SHP77 treated with DMSO at 0.1 percent for 48 hours (cell line): ENCODE measurements at regions not wholly inside any gene's neighbourhood (a gene's known extent, or its start where the extent isn't known, plus 50 kb on each side); places are given as distances from the start of the nearest gene placed in this dataset.

Experiments used
- DNase-seq: peaks from one replicate; lab custom pipeline; 2025; lab: John Stamatoyannopoulos, UW

DNA sequence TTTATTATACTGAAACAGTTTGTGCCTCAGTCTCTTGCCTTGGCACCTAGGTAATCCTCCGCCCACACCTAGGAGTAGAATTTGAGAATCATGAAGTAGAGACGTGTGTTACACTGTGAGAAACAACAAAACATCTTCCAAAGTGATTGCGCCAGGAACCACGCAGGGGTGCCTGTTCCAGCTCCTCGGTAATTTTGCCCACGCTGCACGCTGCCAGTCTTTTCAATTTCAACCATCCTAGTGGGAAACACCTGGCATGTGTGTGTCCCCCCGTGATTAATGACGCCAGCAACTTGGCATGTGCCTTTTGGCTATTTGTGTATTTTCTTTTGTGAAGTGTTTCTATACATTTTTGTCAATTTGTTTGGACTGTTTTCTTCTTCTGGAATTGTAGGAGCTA lies 919.1 kb downstream of the BRD1 start:
- no peak for DNase-seq

DNA sequence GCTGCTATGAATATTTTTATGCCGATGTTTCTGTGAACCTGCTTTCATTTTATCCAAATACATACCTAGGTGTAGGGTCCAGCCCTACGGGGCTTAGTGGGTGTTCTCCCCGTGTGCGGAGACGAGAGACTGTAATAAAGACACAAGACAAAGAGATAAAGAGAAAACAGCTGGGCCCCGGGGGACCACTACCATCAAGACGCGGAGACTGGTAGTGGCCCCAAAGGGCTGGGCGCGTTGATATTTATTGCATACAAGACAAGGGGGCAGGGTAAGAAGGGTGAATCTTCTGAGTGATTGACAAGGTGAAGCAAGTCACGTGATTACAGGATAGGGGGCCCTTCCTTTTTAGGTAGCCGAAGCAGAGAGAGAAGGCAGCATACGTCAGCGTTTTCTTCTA lies 920.1 kb downstream of the BRD1 start:
- DNase-seq: no peak

DNA sequence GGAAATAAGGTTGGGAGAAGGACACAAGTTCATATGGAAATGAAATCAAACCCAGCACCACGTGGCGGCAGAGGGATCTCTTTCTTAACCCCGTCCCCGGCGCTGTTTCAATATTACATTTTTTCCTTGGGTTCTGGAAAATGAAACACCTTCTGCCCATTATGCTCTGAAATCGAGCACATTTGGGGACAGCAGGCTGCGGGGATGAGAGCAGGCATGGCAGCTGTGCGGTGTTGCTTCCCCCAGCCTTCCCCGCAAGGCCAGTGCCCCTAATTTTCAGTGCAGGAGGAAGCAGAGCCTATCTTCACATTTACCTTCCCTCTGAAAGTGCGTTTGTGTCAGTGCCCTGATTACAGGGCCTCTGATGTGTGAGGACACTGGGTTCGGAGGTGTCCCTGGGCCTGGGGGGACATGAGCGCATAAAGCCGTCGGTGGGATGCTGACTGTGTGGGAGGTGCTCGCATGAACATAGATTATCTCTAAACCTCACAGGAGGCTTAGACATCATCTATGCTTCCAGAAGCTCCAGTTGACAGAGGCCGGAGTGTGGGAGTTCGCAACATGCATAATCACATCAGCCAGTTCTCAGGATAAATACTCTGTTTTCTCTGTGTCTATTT lies 921.3 kb downstream of the BRD1 start:
- DNase-seq: no peak

DNA sequence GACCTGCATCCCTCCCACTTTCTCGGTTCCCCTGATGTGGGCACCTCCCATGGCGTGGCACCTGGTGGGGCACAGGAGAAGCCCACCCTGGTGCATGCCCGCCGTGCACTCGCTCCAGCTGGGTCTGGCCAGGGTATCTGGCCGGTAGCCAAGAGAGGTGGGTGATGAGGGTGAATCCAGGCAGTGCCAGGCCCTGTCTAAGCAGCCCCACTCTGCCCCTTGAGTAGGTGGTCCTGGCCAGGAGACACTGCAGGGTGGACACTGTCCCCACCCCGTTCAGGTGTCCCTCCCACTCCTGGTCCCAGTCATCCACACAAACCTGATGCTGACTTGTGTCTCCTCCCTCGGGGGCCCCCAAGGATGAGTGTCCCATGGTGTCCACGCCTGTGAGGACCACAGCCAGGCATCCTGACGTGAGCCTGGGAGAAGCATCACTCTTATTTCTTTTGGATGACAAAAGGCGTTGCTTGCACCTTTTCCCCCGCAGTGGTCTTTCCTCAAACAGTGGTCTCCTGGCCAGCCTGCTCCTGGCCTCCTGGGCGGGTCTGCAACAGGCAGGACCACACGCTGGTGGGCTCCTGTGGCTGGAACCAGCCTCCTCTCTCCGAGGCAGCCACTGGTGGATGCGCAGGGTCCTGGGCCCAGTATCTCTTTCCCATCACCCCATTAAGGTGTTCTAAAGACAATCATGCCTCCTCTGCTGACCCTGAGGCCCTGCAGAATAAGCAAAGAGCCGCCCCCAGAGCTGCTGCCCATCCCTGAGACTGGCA lies 922.3 kb downstream of the BRD1 start:
- DNase-seq: no peak

DNA sequence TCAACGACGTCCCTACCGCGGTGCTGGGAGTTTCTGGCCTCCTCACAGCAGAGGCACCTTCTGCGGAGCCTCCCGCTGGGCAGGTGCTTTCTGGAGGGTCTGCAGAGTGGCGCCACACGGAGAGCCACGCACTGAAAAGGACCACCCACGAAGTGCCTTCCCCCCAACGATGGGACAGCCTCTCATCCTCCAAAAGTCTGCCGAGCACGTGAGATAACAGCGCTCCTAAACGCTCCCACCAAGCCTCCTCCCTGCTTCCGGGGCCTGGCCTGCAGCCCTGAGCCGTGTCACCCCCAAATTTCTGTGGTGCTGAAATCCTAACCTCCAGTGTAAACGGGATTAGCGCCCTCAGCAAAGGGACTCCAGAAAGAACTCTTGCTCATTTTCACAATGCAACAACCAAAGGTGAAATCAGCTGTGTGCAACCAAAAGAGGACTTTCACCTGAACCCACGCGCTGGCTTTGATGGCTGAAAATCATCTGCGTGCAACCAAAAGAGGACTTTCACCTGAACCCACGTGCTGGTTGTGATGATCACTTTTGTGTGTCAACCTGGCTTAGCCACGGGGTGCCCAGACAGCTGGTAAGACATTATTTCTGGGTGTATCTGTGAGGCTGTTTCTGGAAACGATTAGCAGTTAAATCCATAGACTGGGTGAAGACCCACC lies 924.6 kb downstream of the BRD1 start:
- no peak for DNase-seq

DNA sequence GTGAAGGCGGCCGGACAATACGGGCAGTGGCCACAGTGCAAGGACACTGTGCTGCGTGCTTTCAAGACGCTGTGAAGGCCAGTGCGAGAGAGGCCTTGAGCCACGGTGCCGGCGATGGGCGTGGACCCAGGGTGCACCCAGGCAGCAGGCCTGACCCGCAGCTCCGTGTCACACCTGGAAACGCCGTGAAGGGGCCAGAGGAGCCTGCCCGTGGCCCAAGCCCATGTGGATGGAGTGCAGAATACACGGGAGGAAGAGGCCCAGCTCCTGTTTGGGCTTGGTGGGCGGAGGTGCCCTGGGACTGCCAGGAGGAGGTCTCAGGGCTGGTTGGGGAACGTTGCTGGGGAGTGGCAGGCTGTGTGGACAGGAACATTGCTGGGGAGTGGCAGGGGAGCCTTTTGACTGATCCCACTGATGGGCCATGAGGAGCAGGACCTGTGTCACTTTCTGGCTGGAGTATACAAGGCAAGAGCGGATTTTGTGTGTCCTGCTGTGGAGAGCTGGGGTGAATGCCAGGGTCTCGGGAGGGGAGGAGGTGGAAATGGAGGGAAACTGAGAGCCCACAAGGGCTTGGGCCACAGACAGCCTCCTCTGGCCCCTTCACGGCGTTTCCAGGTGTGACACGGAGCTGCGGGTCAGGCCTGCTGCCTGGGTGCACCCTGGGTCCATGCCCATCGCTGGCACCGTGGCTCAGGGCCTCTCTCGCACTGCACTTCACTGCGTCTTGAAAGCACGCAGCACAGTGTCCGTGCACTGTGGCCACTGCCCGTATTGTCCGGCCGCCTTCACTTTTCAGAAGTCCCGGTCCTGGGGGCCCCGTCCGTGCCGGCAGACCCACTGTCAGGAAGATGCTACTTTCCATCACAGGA lies 925.4 kb downstream of the BRD1 start:
- DNase-seq: no peak

DNA sequence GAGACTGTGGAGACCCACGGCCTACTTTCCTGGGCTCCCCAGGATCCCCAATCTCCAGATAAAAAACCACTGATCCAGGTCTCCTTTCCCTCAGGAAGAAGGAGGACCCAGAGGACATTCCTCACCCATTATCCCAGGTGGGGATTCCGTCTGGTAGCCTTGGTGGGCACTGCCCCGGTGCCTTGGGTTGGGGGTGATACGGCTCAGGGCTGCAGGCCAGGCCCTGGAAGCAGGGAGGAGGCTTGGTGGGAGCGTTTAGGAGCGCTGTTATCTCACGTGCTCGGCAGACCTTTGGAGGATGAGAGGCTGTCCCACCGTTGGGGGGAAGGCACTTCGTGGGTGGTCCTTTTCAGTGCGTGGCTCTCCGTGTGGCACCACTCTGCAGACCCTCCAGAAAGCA lies 926.3 kb downstream of the BRD1 start:
- DNase-seq: no peak

DNA sequence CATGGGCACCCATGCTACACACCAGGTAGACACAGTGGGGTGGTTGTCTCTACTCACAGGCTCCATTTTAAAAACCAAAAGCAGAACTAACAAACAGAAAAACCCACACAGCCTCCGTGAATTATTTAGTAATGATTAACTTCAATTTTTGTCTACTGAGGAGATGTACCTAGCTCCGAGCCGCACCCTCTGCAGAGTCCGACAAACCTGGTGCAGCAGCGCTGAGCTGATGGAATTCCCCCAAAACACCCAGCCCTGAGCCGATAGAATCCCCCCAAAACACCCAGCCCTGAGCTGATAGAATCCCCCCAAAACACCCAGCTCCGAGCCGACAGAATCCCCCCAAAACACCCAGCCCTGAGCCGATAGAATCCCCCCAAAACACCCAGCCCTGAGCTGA lies 927.0 kb downstream of the BRD1 start:
- no peak for DNase-seq

DNA sequence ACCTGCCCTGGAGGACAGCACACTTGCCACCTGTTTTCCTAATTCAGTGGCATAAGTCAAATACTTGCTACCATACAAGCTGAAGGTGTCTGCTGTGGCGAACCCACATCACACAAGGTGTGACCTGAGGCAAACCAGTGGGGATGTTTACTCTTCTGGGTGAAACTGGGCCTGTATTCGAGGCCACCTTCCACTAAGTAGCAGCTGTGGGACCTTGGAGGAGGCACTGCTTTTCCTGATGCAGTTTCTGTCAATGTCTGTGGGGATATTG lies 927.4 kb downstream of the BRD1 start:
- no peak for DNase-seq

DNA sequence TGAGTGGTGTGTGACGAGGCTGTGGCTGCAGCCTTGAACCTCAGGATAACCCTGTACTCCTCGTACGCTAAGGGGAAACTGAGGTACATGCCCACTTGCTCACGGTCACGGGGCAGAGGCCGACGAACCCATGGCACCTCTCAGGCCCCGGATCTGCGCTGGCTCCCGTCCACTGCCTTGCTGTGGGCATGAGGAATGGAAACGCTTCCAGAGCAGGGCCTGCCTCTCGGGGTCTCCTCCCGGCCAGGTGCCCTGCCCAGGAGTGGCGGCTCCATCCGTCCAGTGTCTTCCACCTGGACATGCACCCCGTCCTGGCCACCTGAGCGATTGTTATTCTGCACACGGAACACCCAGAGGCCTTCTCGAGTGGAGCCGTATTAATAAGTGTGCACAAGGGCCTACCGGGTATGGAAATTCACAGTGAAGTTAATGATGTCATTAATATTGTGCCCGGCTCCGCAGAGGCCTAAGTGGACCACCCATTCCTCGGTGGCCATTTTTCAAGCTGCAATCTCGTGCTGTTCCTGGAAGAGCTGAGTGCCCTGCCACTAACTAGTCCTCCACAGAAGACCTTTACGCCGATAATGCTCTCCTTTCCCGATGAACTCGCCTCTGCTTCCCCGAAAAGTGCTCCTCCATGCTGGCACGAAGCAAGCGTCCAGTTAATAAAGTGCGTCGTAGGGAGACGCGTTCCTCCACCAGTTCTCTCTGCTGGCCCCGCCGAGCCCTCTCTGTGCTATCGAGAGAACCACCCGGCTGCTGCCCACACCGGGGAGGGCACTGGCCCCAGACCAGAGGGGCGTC lies 927.9 kb downstream of the BRD1 start:
- no peak for DNase-seq

DNA sequence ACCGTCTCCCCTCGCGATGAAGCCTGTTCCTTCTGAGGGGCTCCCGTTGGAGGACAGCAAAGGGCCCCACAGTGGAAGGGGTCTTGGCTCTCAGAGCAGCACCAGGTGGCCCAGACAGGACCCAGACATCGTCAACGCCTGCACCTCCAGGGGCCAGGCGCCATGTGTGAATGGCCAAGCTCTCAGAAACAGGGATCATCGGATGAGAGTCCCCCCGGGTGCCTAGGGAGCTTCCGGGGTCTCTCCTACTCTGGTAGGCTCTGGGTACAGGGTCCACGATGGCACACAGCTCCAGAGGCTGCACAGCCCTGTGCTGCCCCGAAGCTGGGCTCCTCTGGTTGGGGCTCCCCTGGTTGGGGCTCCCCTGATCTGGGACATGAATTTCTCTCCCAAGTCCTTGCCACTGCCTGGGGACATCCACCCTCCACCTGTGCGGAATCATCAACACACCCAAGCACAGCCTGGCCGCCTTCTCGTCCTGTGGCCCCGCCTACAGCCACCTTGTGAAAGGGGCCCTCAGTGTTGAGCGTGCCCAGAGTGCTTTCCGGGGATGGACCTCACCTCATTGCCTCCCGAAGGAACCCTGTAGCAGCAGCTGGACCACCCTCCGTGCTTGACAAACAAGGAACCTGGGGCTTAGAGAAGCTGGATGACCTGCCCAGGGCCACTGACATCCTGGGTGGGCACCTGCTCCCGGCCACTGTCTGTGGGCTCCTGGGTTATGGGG lies 929.0 kb downstream of the BRD1 start:
- no peak for DNase-seq

DNA sequence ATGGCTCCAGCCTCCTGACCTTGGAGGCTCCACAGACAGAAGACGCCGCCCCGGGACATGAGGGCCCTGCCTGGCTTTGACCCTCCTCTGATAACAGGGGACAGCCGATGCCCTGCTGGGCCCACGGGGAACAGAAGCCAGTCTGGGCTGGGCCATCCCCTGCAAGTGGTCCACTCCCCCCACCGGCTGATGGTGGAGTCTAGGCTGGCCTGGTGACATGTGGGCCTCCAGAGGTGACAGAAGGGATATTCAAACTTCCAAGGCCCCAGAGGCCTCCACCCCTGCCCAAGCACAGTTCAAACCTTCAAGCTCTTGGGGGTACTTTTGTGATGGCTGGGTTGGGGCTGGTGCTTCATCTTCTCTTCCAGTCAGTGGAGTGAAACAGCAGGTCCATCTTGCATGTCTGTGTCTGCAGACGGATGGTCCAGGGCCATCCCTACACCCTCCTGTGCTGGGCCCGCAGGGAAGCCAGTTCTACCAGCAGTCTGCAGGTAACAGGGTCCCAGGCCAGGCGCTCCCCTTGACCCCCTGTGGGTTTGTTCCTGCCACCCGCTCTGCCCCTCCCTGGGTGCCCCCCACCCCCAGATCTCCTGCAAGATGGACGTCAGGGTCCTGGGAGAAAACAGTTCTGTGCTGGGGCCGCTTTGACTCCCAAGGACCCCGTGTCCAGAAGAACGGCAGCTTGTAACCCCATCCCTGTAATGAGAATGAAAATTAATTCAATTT lies 929.9 kb downstream of the BRD1 start:
- DNase-seq: no peak

DNA sequence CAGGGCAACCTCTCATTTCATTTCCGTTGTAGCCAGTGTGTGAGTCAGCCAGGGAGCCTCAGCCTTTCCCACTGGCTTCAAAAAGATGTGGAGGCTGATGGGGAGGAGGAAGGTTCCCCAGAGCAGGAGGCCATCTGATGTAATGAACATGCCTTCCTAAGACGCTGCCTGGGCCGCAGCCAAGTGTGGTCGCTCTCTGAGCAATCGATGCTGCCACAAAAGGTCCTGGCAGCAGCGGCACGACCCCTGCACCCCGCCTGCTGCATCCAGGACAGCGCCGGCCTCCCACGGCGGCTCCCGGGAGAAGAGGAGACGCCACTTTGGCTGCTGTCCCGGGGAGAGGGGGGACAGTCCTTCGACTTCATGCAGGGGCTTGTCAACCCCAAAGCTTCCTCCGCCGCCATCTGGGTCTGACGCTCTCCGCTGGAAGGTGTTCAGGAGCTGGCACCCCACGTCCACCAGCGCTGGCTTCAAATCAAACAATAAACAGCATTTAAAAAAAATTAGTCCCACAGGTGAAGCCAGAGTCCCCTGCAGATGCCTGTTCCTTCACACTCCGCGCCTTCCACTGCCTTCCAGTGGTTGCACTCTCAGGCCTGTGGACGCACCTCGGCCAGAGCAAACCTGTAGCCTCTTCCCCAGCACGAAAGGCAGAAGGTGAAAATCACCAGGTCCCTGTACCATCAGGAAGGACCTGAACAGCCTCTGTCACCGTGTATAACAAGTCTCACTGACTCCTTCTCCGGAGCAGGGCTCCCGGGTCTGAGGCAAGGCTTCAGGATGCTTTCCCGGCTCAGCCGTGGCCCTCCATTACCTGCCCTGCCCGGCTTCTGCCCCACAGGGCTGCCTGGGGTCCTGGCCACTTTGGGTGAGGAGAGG lies 930.7 kb downstream of the BRD1 start:
- DNase-seq: no peak

DNA sequence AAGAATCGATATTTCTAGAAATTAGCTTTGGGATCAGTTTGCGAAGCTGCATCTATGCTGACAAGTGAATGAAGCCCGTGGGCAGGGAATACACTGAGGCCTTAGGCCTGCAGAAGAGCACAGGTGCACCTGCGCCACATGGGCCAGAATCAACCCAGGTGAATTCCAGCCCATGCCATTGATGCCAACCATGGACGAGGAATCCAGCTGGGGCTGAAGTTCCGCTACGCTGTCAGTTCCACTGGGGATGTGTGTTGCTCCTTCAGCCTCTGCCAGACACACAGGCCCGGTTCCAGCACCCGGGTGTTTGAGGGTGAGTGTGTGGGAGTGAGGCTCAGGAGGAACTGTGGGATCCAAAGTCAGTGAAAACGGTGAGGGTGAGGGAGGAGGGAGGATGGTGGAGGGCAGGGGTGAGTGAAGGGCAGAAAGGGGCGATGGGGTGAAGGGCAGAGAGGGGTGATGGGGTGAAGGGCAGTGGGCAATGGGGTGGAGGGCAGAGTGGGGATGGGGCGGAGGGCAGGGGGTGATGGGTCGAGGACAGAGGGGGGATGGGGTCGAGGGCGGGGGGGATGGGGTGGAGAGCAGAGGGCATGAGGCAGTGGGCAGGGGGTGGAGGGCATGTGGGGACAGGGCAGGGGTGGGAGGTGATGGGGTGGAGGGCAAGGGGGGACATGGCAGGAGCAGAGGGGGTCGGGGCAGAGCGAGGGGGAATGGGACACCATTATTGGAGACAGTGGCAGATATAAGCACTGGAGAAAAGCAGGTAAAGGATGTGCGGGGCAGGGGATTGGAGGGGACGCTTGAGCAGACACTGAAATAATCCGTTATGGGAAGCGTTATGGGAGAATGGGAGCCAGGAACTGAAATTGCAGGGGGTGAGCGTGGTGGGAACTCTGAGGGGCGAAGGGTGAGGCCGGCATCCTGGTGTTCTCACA lies 931.6 kb downstream of the BRD1 start:
- DNase-seq: no peak

DNA sequence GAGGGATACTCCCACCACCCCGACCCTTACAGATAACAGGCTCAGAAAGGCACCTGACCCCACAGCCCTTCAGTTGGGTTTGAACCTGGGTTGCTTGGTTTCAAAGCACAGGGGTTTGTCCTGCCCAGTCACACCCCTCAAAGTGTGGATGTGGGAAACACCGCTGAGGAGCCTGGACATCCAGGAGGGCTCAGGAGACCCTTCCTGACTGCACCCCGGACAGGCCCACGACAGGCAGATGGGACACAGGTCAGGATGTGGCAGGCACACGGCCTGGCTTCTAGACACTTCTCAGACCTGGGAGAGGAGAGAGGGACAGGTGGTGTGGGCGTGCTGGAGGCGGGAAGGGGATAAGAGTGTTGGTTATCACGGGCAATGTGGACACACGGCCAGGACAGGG lies 932.3 kb downstream of the BRD1 start:
- no peak for DNase-seq

DNA sequence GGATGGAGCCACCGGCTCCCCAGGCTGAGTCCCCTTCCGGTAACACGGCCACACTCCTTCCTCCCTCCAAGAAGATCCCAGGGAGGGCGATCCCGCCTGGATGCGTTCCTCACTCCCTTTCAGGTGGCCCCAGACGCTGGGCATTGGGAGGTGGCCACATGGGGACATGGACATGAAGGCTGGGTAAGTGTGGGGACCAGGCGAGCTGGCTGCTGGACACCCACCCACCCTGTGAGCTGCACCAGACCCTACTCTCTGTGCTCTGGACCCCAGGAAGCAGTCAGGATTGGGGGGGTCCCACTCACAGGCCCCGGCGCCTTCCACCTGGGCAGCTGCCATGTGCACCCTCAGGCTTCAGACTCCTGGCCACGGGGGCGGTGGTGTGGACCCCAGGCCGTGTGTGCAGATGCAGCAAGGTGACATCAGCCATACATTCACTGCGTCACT lies 932.8 kb downstream of the BRD1 start:
- DNase-seq: no peak

DNA sequence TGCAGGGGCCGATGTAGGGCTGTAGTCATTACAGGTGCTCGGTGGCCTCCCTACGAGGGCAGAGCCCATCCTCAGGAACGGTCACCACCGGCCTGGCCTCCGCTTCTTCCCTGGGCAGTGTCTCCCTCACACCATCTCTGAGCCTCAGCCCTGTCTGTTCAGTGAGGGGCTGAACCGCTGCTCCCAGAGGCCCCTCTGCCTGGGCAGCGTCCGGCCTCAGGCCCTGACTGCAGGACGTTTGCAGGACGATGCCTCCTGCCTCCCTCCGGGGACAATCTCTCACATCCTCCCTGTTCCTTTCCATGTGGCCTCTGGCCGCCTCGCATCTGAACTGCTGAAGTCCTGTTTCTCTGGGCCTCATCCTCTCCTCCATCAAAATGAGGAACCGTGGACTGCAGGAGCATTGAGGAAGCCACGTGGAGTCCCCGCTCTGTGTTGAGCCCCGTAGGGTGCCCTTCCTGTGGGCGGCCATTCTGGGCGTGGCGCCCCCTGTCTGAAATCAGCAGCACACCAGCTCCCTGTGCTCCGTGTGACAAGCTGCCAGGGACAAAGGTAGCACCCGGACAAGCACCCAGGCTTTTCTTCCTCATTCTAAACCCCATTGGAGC lies 933.5 kb downstream of the BRD1 start:
- DNase-seq: no peak
